Nephron (organoid): ENCODE measurements at regions not wholly inside any gene's neighbourhood (a gene's known extent, or its start where the extent isn't known, plus 50 kb on each side); places are given as distances from the start of the nearest gene placed in this dataset.
A peak's percentile ranks its signal among the peaks of the same experiment; 100 is the strongest.

Experiments used
- H3K27ac Mint-ChIP-seq, 3 experiments: 2 replicates each; pipeline ENCODE4 v1.8.0; 2020; ENCODE audit warnings: mixed read lengths in 3 of 3, mild to moderate bottlenecking in 2 of 3, moderate library complexity in 1 of 3
- H3K27me3 Mint-ChIP-seq: 2 replicates; pipeline ENCODE4 v1.8.0; 2021; ENCODE audit warnings: low read depth, mild to moderate bottlenecking, moderate library complexity, mixed read lengths
- H3K36me3 Mint-ChIP-seq: 2 replicates; pipeline ENCODE4 v1.8.0; 2020; ENCODE audit warnings: low read depth, mixed read lengths
- H3K4me1 Mint-ChIP-seq: 2 replicates; pipeline ENCODE4 v1.8.0; 2020; ENCODE audit warnings: mixed read lengths
- H3K4me3 Mint-ChIP-seq, 3 experiments: 2 replicates each; pipeline ENCODE4 v1.8.0; 2020; ENCODE audit warnings: mild to moderate bottlenecking in 3 of 3, mixed read lengths in 3 of 3, moderate library complexity in 2 of 3
- H3K9me3 Mint-ChIP-seq: 2 replicates; pipeline ENCODE4 v1.8.0; 2020; ENCODE audit warnings: mixed read lengths
- CTCF ChIP-seq, 3 experiments: fragments of 200-600 bp; sonication (generic); IDR thresholded peaks; one replicate each; pipeline ENCODE4 v1.5.0; 2021; ENCODE audit warnings: antibody characterized with exemption in 3 of 3; ENCODE audit not compliant: unreplicated experiment in 3 of 3

- Mint-ChIP-seq H3K4me1 (no peaks in the 10 kb centered on the region), H3K4me3 (no peak overlapping the region), H3K27ac (peak overlapping the region in 2 of 3 experiments; percentile 1 to 63), H3K9me3 (peaks cover 29% of the 10 kb centered on the region), H3K36me3 (peaks cover 8% of the 10 kb centered on the region), H3K27me3 (peaks cover 8% of the 10 kb centered on the region)
- TF ChIP-seq CTCF (IDR thresholded peaks at IDR 0.05; ENCODE audit: unreplicated experiment in 3 of 3), result no peak
Observed at GRCh38 chr6:165863801-165864200, 200.8 kb upstream of the PDE10A start.

GRCh38 chr6:165862813-165863212 is 199.8 kb upstream of the PDE10A start:
- H3K4me3 Mint-ChIP-seq, result no peak overlapping the region
- H3K27me3 Mint-ChIP-seq, result peaks cover 17% of the 10 kb centered on the region
- H3K4me1 Mint-ChIP-seq, result no peaks in the 10 kb centered on the region
- H3K36me3 Mint-ChIP-seq, result peaks cover 8% of the 10 kb centered on the region
- peaks cover 20% of the 10 kb centered on the region for H3K9me3 Mint-ChIP-seq
- peak overlapping the region in 1 of 3 experiments; percentile 46 for H3K27ac Mint-ChIP-seq
- TF ChIP-seq CTCF (IDR thresholded peaks at IDR 0.05; ENCODE audit: unreplicated experiment in 3 of 3), result no peak

GRCh38 chr6:165861226-165861625 is 198.2 kb upstream of the PDE10A start:
- H3K27me3 Mint-ChIP-seq, result peaks cover 33% of the 10 kb centered on the region
- H3K4me1 Mint-ChIP-seq, result no peaks in the 10 kb centered on the region
- peaks cover 4% of the 10 kb centered on the region for H3K36me3 Mint-ChIP-seq
- peak overlapping the region in 1 of 3 experiments; percentile 39 for H3K27ac Mint-ChIP-seq
- TF ChIP-seq CTCF (IDR thresholded peaks at IDR 0.05; ENCODE audit: unreplicated experiment in 3 of 3), result no peak
- peaks cover 8% of the 10 kb centered on the region for H3K9me3 Mint-ChIP-seq
- no peak overlapping the region for H3K4me3 Mint-ChIP-seq

- Mint-ChIP-seq H3K4me3 (no peak overlapping the region), H3K27ac (no peak overlapping the region), H3K36me3 (no peaks in the 10 kb centered on the region), H3K4me1 (no peaks in the 10 kb centered on the region), H3K9me3 (no peaks in the 10 kb centered on the region), H3K27me3 (peaks cover 59% of the 10 kb centered on the region)
- TF ChIP-seq CTCF (IDR thresholded peaks at IDR 0.05; ENCODE audit: unreplicated experiment in 3 of 3), result peak in 1 of 3 experiments; percentile 32
Observed at GRCh38 chr6:165858586-165858985, 195.5 kb upstream of the PDE10A start.

GRCh38 chr6:165855856-165856255 is 192.8 kb upstream of the PDE10A start:
- Mint-ChIP-seq H3K4me1 (no peaks in the 10 kb centered on the region), H3K4me3 (no peak overlapping the region), H3K36me3 (no peaks in the 10 kb centered on the region), H3K9me3 (no peaks in the 10 kb centered on the region), H3K27ac (no peak overlapping the region), H3K27me3 (peaks cover 75% of the 10 kb centered on the region)
- TF ChIP-seq CTCF (IDR thresholded peaks at IDR 0.05; ENCODE audit: unreplicated experiment in 3 of 3), result no peak

- Mint-ChIP-seq H3K4me3 (no peak overlapping the region), H3K4me1 (peaks cover 3% of the 10 kb centered on the region)
Observed at GRCh38 chr6:165854863-165855593, 192.0 kb upstream of the PDE10A start.

More at GRCh38 chr6:165854863-165855593, 192.0 kb upstream of the PDE10A start:
- Mint-ChIP-seq H3K9me3 (no peaks in the 10 kb centered on the region), H3K27me3 (peaks cover 84% of the 10 kb centered on the region), H3K36me3 (no peaks in the 10 kb centered on the region), H3K27ac (no peak overlapping the region)
- no peak for TF ChIP-seq CTCF (IDR thresholded peaks at IDR 0.05; ENCODE audit: unreplicated experiment in 3 of 3)
